Right kidney (tissue), 1 donor: ENCODE measurements at regions not wholly inside any gene's neighbourhood (a gene's known extent, or its start where the extent isn't known, plus 50 kb on each side); places are given as distances from the start of the nearest gene placed in this dataset.

Experiments used
- DNase-seq: peaks from one replicate; pipeline ENCODE4 v3.0.0-alpha.2; 2016

- DNase-seq, result no peak
Observed at GRCh38 chr11:11076879-11077278, 219.0 kb upstream of the ZBED5 start.

- DNase-seq, result no peak
Observed at GRCh38 chr11:11076276-11076675, 218.4 kb upstream of the ZBED5 start.

GRCh38 chr11:11075515-11076171 lies 217.8 kb upstream of the ZBED5 start:
- DNase-seq, result no peak

GRCh38 chr11:11074686-11075335 lies 217.0 kb upstream of the ZBED5 start:
- DNase-seq, result no peak

- DNase-seq, result no peak
Observed at GRCh38 chr11:11073996-11074395, 216.1 kb upstream of the ZBED5 start.

GRCh38 chr11:11072067-11072466 lies 214.2 kb upstream of the ZBED5 start:
- no peak for DNase-seq

- no peak for DNase-seq
Observed at GRCh38 chr11:11071486-11071885, 213.6 kb upstream of the ZBED5 start.

- DNase-seq, result no peak
Observed at GRCh38 chr11:11070976-11071375, 213.1 kb upstream of the ZBED5 start.

- peak; percentile 51 for DNase-seq
Observed at GRCh38 chr11:11069841-11070835, 212.3 kb upstream of the ZBED5 start.

GRCh38 chr11:11068113-11068512 lies 210.3 kb upstream of the ZBED5 start:
- DNase-seq, result no peak

GRCh38 chr11:11065396-11065795 lies 207.5 kb upstream of the ZBED5 start:
- DNase-seq, result no peak

GRCh38 chr11:11057472-11057854 lies 199.6 kb upstream of the ZBED5 start:
- DNase-seq, result no peak

GRCh38 chr11:11056749-11057471 lies 199.1 kb upstream of the ZBED5 start:
- DNase-seq, result no peak

- DNase-seq, result no peak
Observed at GRCh38 chr11:11056316-11056715, 198.5 kb upstream of the ZBED5 start.

- DNase-seq, result no peak
Observed at GRCh38 chr11:11047851-11048610, 190.2 kb upstream of the ZBED5 start.

- no peak for DNase-seq
Observed at GRCh38 chr11:11046781-11047180, 188.9 kb upstream of the ZBED5 start.

- DNase-seq, result no peak
Observed at GRCh38 chr11:11045156-11045930, 187.5 kb upstream of the ZBED5 start.

- no peak for DNase-seq
Observed at GRCh38 chr11:11044137-11044855, 186.4 kb upstream of the ZBED5 start.

- DNase-seq, result no peak
Observed at GRCh38 chr11:11043721-11044120, 185.9 kb upstream of the ZBED5 start.
